Astrocyte (in vitro differentiated cells and primary cell): ENCODE measurements at regions not wholly inside any gene's neighbourhood (a gene's known extent, or its start where the extent isn't known, plus 50 kb on each side); places are given as distances from the start of the nearest gene placed in this dataset.

Source experiments
- CTCF ChIP-seq: IDR thresholded peaks from 2 replicates; pipeline ENCODE4 v1.5.1; 2011; ENCODE audit warnings: low read depth, mild to moderate bottlenecking, inconsistent platforms, low read length, moderate library complexity; ENCODE audit not compliant: insufficient read depth
- EZH2 ChIP-seq: IDR thresholded peaks from 2 replicates; pipeline ENCODE4 v1.6.1; 2012; ENCODE audit warnings: mild to moderate bottlenecking, low read length, inconsistent platforms; ENCODE audit not compliant: insufficient read depth

DNA sequence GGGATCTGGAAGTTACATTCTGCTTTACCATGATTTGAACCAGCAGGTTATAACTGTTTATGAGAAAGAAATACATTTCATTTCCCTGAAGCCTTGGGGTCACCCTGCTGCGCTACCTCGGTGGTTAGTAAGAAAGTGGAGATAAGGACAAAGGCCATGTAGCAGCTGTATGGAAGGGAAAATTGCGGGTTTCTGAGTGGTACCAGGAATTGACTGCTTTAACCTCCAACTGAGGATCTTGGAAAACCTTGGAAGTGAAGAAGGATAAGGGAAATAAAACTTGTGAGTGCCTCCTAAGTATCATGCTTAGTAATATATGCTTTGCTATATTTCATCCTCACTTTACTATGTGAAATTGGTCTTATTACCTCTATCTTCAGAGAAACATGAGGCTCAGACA, 76.1 kb upstream of the GAP43 start:
- TF ChIP-seq CTCF (no peak), EZH2 (no peak)
